Sigmoid colon (tissue), 6 donors: ENCODE measurements at regions not wholly inside any gene's neighbourhood (a gene's known extent, or its start where the extent isn't known, plus 50 kb on each side); places are given as distances from the start of the nearest gene placed in this dataset.

Experiments
- DNase-seq: peaks from one replicate; pipeline ENCODE4 v3.0.0-alpha.2; 2019
- H3K27ac ChIP-seq, 4 donors: fragments of 200-600 bp; sonication (generic); one replicate each; pipeline ENCODE4 v1.5.1; 2016 to 2019; ENCODE audit warnings: mild to moderate bottlenecking in 1 of 4
- H3K27me3 ChIP-seq, 3 donors: fragments of 200-600 bp; sonication (generic); one replicate each; pipeline ENCODE4 v1.5.1; 2019; ENCODE audit warnings: mild to moderate bottlenecking in 1 of 3
- H3K36me3 ChIP-seq, 4 donors: fragments of 200-600 bp; sonication (generic); one replicate each; pipeline ENCODE4 v1.5.1; 2016 to 2019
- H3K4me1 ChIP-seq, 4 donors: fragments of 200-600 bp; sonication (generic); one replicate each; pipeline ENCODE4 v1.5.1; 2017 to 2019
- H3K4me3 ChIP-seq, 4 donors: fragments of 200-600 bp; sonication (generic); one replicate each; pipeline ENCODE4 v1.5.1; 2017 to 2019; ENCODE audit warnings: mild to moderate bottlenecking in 2 of 4, moderate library complexity in 1 of 4
- H3K9me3 ChIP-seq, 4 donors: fragments of 200-600 bp in 3 of 4; sonication (generic) in 3 of 4; one replicate each; pipeline versions ENCODE4 v1.5.1 to v1.6.1; 2013 to 2019
- EP300 ChIP-seq, 4 donors: sonication (generic); formaldehyde crosslinking; IDR thresholded peaks; one replicate each; pipeline ENCODE4 v1.6.1; 2017; ENCODE audit warnings: antibody characterized with exemption in 4 of 4
- POLR2A ChIP-seq, 2 donors: fragments of 450-650 bp; IDR thresholded peaks; one replicate each; pipeline ENCODE4 v1.6.1; 2016; ENCODE audit warnings: antibody characterized with exemption in 2 of 2, mild to moderate bottlenecking in 2 of 2, moderate library complexity in 2 of 2
- POLR2AphosphoS5 ChIP-seq, 4 donors: sonication (generic); formaldehyde crosslinking; IDR thresholded peaks; one replicate each; pipeline ENCODE4 v1.6.1; 2017; ENCODE audit warnings: antibody characterized with exemption in 4 of 4
- WGBS, 2 donors: extraction: QIAGEN DNeasy Blood & Tissue Kit; methylation state at CpG; one replicate each; pipeline ENCODE4 v1.1.7; 2013; 5-methylcytosine and 5-hydroxymethylcytosine counted together
- intact Hi-C: fragments of 100-400 bp; cut with DNase I; formaldehyde crosslinking; loops from one replicate; pipeline ENCODE4 v1.15.1; 2023
- TF ChIP-seq, protein P1 (sequence below), 4 experiments: fragments of 450-650 bp in 3 of 4; fragments of 200-600 bp in 1 of 4; IDR thresholded peaks; one replicate each; pipeline ENCODE4 v1.5.1; 2016 to 2019; ENCODE audit warnings: antibody characterized with exemption in 4 of 4, mild to moderate bottlenecking in 3 of 4, moderate library complexity in 2 of 4
- donor health status: healthy with polysubstance abuse.
- donor health status: healthy.

DNA sequence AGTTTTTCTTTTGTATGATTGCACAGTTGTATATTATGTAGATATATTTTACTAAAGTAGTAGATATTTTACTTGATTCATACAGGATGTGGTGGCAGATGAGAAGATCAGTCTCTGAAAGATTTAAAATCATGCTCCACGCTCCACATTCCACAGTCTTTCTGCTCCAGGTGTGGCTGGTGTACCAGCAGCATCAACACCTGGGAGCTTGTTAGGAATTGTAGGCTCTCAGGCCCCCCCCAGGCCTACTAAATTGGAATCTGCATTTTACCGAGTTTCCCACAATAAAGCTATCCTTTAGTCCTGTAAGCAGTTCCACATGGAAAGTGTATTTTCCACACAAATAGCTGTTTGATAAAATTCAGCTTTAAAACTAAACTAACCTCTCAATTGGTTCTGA, 537.4 kb downstream of the BCKDHB start:
- no peaks in the 10 kb centered on the region for H3K36me3 ChIP-seq
- no peak overlapping the region for H3K4me3 ChIP-seq
- H3K9me3 ChIP-seq = peaks cover 0 to 4% (median 0%) of the 10 kb centered on the region in 4 donors
- no peak for DNase-seq
- 77 to 88% methylated on average over 2 of the region's 2 CpGs for WGBS, 2 donors
- intact Hi-C loops = no loop called here
- TF ChIP-seq POLR2AphosphoS5 (IDR thresholded peaks at IDR 0.05) (no peak), POLR2A (IDR thresholded peaks at IDR 0.05) (no peak), EP300 (IDR thresholded peaks at IDR 0.05) (no peak)
- TF ChIP-seq, protein P1, sequence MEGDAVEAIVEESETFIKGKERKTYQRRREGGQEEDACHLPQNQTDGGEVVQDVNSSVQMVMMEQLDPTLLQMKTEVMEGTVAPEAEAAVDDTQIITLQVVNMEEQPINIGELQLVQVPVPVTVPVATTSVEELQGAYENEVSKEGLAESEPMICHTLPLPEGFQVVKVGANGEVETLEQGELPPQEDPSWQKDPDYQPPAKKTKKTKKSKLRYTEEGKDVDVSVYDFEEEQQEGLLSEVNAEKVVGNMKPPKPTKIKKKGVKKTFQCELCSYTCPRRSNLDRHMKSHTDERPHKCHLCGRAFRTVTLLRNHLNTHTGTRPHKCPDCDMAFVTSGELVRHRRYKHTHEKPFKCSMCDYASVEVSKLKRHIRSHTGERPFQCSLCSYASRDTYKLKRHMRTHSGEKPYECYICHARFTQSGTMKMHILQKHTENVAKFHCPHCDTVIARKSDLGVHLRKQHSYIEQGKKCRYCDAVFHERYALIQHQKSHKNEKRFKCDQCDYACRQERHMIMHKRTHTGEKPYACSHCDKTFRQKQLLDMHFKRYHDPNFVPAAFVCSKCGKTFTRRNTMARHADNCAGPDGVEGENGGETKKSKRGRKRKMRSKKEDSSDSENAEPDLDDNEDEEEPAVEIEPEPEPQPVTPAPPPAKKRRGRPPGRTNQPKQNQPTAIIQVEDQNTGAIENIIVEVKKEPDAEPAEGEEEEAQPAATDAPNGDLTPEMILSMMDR (IDR thresholded peaks at IDR 0.05) = no peak
- no peaks in the 10 kb centered on the region for H3K27me3 ChIP-seq
- no peaks in the 10 kb centered on the region for H3K4me1 ChIP-seq
- no peak overlapping the region for H3K27ac ChIP-seq

DNA sequence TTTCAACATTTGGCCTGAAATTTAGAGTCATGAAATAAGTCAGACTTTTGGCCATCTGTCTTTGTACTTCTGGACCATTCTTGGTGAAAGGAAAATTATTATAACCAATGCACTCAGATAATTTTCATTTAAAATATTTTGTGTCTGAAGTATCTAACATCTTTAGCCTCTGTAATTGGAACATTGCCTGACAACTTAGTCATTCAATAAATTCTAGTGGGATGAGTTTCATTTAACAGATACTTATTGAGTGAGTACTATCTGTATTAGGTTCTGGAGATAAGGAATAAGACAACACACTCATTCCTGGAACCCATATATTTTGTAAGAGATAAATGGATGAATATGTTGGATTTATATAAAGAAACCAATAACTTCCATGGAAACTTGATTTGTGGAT, 536.0 kb downstream of the BCKDHB start:
- Histone ChIP-seq H3K9me3 (peaks cover 0 to 4% (median 0%) of the 10 kb centered on the region in 4 donors), H3K4me1 (no peaks in the 10 kb centered on the region), H3K27me3 (no peaks in the 10 kb centered on the region), H3K27ac (no peak overlapping the region), H3K4me3 (no peak overlapping the region), H3K36me3 (no peaks in the 10 kb centered on the region)
- intact Hi-C loops = no loop called here
- DNase-seq = no peak
- TF ChIP-seq, protein P1 (IDR thresholded peaks at IDR 0.05) = no peak
- TF ChIP-seq EP300 (IDR thresholded peaks at IDR 0.05) (no peak), POLR2AphosphoS5 (IDR thresholded peaks at IDR 0.05) (no peak), POLR2A (IDR thresholded peaks at IDR 0.05) (no peak)

DNA sequence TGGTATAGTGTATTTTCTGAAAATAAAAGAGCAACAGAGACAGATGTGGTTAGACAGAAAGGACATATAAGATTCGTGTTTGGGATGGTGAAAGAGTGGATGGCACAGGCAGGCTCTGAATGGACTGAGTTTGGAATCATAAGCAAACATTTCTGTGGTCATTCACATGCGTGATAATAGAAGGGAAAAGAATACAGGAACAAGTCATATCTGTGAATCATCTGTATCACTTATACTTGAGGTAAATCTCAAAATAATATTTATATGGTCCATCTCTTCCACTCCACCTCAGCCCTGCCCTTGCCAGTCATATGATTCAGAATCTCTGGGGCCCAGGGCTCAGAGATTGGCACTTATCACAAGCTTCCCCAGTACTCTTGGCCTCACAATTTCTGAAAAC, 535.1 kb downstream of the BCKDHB start:
- TF ChIP-seq, protein P1 (IDR thresholded peaks at IDR 0.05) = no peak
- TF ChIP-seq POLR2A (IDR thresholded peaks at IDR 0.05) = no peak
- no peak for TF ChIP-seq POLR2AphosphoS5 (IDR thresholded peaks at IDR 0.05)
- no peak for TF ChIP-seq EP300 (IDR thresholded peaks at IDR 0.05)
- Histone ChIP-seq H3K27ac (no peak overlapping the region), H3K27me3 (no peaks in the 10 kb centered on the region), H3K4me3 (no peak overlapping the region), H3K36me3 (no peaks in the 10 kb centered on the region), H3K9me3 (peaks cover 0 to 4% (median 0%) of the 10 kb centered on the region in 4 donors), H3K4me1 (no peaks in the 10 kb centered on the region)
- 35 to 92% methylated on average over 2 of the region's 2 CpGs for WGBS, 2 donors
- no peak for DNase-seq
- intact Hi-C loops = no loop called here

DNA sequence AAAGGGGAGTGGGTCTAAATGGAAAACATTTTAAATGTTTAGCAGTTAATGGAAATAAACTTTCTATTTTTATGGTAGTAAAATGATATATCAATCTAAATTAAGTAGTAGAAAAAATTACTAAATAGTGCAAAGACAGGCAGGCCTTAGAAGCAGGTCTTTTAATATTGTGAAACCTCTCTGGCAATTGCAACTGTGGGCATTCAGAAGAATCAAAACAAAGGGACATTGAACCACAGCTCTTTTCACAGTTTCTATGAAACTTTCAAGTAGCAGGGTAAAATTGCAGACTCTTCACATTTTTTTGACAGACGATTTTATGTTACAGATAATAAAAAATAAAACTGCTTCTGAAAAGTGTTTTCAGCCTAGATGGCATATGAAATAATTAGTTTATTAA, 533.7 kb downstream of the BCKDHB start:
- TF ChIP-seq POLR2AphosphoS5 (IDR thresholded peaks at IDR 0.05) = no peak
- TF ChIP-seq, protein P1 (IDR thresholded peaks at IDR 0.05) = no peak
- TF ChIP-seq POLR2A (IDR thresholded peaks at IDR 0.05) = no peak
- TF ChIP-seq EP300 (IDR thresholded peaks at IDR 0.05) = no peak
- DNase-seq = no peak
- H3K4me1 ChIP-seq = no peaks in the 10 kb centered on the region
- no peaks in the 10 kb centered on the region for H3K27me3 ChIP-seq
- intact Hi-C loops = no loop called here
- no peak overlapping the region for H3K27ac ChIP-seq
- no peak overlapping the region for H3K4me3 ChIP-seq
- H3K9me3 ChIP-seq = no peaks in the 10 kb centered on the region
- H3K36me3 ChIP-seq = no peaks in the 10 kb centered on the region
- WGBS, 2 donors = 71 to 72% methylated on average over 1 of the region's 1 CpG

DNA sequence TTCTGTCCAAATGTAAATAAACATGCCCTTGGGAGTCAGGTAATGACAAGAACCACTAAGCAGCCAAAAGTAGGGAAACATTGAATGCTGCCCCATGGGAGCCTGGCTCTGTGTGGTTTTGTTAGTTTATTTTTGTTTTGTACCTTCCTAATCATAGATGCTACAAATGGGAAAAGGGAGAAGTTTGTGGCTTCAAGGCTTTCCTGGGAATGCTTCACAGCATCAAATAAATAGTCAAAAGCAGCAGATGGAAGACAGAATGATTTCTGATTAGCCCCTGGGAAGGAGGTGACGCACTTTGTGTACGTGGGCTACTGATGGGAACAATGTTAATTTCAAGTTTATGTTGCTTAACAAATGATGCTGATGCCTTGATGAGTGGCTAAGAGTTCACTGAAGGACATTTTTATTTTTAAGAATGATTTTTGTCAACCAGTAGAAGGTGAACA, 532.7 kb downstream of the BCKDHB start:
- no peak overlapping the region for H3K4me3 ChIP-seq
- no peaks in the 10 kb centered on the region for H3K9me3 ChIP-seq
- TF ChIP-seq EP300 (IDR thresholded peaks at IDR 0.05) = no peak
- no peak for TF ChIP-seq POLR2A (IDR thresholded peaks at IDR 0.05)
- DNase-seq = no peak
- no peaks in the 10 kb centered on the region for H3K36me3 ChIP-seq
- H3K4me1 ChIP-seq = no peaks in the 10 kb centered on the region
- intact Hi-C loops = no loop called here
- H3K27ac ChIP-seq = no peak overlapping the region
- H3K27me3 ChIP-seq = no peaks in the 10 kb centered on the region
- 91 to 92% methylated on average over 2 of the region's 2 CpGs for WGBS, 2 donors
